ENCODE measurements at regions not wholly inside any gene's neighbourhood (a gene's known extent, or its start where the extent isn't known, plus 50 kb on each side); places are given as distances from the start of the nearest gene placed in this dataset.

DNA sequence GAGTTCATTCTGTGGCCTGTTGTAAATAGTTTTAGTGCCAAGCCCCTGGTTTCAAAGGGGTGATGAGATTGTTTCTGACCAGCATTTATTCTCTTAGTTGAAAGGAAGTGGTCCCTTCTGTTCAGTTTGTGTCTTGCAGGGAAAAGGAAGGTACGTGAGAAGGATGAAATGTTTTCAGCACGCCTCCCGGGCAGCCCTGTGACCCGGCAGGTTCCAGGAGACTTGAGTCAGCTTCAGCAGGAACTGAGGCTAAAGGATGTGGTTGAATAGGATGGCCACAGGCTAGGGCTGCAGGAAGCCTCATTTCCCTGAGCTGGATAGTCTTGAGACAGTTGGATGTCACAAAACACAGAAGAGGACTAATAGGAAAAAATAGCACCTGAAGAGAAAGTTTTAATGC lies 132.4 kb upstream of the SYNDIG1 start:
- no peak for TF ChIP-seq CTCF (IDR thresholded peaks at IDR 0.05)
- TF ChIP-seq POLR2A (IDR thresholded peaks at IDR 0.05), result no peak
- no peak overlapping the region for H3K4me3 ChIP-seq
- H3K9me3 ChIP-seq, result no peaks in the 10 kb centered on the region
- no peak overlapping the region for H3K27ac ChIP-seq
- H3K27me3 ChIP-seq, result peaks cover 0 to 2% (median 0%) of the 10 kb centered on the region in 9 donors
- intact Hi-C loops (cut with DNase I), result loop anchor here in 1 of 10 donors (10.0 kb wide), 1 partner anchor 62 kb away; no protein-coding TSS in a partner anchor
- no peaks in the 10 kb centered on the region for H3K4me1 ChIP-seq
- no peaks in the 10 kb centered on the region for H3K36me3 ChIP-seq
- 48 to 74% (median 56%) methylated on average over 4 of the region's 4 CpGs for WGBS, 4 donors
- ATAC-seq (no peak), DNase-seq (no peak)

- intact Hi-C loops (cut with DNase I), result loop anchor here in 1 of 10 donors (10.0 kb wide), 1 partner anchor 60 kb away; no protein-coding TSS in a partner anchor
- Histone ChIP-seq H3K27ac (no peak overlapping the region), H3K4me1 (no peaks in the 10 kb centered on the region), H3K36me3 (no peaks in the 10 kb centered on the region), H3K4me3 (no peak overlapping the region), H3K27me3 (peaks cover 0 to 7% (median 0%) of the 10 kb centered on the region in 9 donors), H3K9me3 (no peaks in the 10 kb centered on the region)
- WGBS, 4 donors, result 90 to 93% (median 91%) methylated on average over 2 of the region's 2 CpGs
- ATAC-seq, result no peak
- DNase-seq, result no peak
- TF ChIP-seq POLR2A (IDR thresholded peaks at IDR 0.05) (no peak), CTCF (IDR thresholded peaks at IDR 0.05) (no peak)
Observed at GRCh38 chr20:24334830-24335229, 134.6 kb upstream of the SYNDIG1 start.

DNA sequence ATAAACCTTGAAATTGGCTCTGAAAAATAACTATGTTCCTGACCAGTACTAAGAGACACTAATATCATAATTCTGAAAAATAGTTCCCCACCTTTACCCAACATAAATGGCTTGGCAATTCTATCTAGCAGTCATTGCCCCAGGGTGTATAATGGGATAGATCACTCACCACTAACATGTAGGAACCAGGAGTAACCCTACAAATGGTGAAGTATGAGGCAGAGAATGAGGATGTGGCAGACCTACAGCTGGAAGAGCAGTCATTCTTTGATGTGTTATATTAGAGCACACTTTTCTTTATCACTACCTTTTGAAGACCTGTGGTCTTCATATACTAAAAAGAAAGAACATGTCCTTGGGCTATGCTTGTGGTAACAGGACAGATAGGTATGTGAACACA lies 136.5 kb upstream of the SYNDIG1 start:
- ATAC-seq (no peak), DNase-seq (no peak)
- H3K4me3 ChIP-seq, result no peak overlapping the region
- H3K9me3 ChIP-seq, result no peaks in the 10 kb centered on the region
- no peak for TF ChIP-seq POLR2A (IDR thresholded peaks at IDR 0.05)
- no peak for TF ChIP-seq CTCF (IDR thresholded peaks at IDR 0.05)
- H3K4me1 ChIP-seq, result no peaks in the 10 kb centered on the region
- intact Hi-C loops (cut with DNase I), result loop anchor here in 1 of 10 donors (10.0 kb wide), 1 partner anchor 58 kb away; no protein-coding TSS in a partner anchor
- H3K27ac ChIP-seq, result no peak overlapping the region
- no peaks in the 10 kb centered on the region for H3K36me3 ChIP-seq
- H3K27me3 ChIP-seq, result peaks cover 0 to 7% (median 0%) of the 10 kb centered on the region in 9 donors

DNA sequence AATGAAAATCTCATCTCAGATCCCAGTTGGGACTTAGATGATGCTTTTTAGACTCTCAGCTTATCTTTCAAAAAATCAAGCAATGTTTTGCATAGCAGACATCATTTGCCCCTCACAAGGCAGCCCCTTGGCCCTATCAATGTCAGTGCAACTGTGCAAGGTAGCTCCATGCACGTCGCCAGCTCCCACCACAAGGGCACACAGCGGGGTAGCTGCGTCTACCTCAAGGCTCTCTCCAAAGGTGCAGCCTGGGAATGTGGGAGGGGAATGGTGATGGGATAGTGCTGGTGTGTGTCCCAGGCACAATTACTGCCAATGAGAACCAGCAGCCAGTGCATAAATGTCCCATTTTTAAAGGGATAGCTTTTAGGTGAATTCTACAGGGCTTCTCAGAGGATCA lies 137.5 kb upstream of the SYNDIG1 start:
- Histone ChIP-seq H3K27me3 (peaks cover 0 to 7% (median 0%) of the 10 kb centered on the region in 9 donors), H3K4me1 (no peaks in the 10 kb centered on the region), H3K27ac (no peak overlapping the region), H3K4me3 (no peak overlapping the region), H3K9me3 (no peaks in the 10 kb centered on the region), H3K36me3 (no peaks in the 10 kb centered on the region)
- TF ChIP-seq POLR2A (IDR thresholded peaks at IDR 0.05) (no peak), CTCF (IDR thresholded peaks at IDR 0.05) (no peak)
- WGBS, 4 donors, result 82 to 94% (median 86%) methylated on average over 4 of the region's 4 CpGs
- intact Hi-C loops (cut with DNase I), result loop anchor here in 1 of 10 donors (10.0 kb wide), 1 partner anchor 57 kb away; no protein-coding TSS in a partner anchor
- ATAC-seq, result no peak
- no peak for DNase-seq

Data from heart left ventricle (tissue), 16 donors.